ENCODE measurements at regions not wholly inside any gene's neighbourhood (a gene's known extent, or its start where the extent isn't known, plus 50 kb on each side); places are given as distances from the start of the nearest gene placed in this dataset.

GRCh38 chr10:16116404-16117304 lies 256.3 kb upstream of the MINDY3 start:
- peak in 1 of 2 donors; percentile 13 for TF ChIP-seq CTCF (IDR thresholded peaks at IDR 0.05)
- no peaks in the 10 kb centered on the region for H3K36me3 ChIP-seq
- no peaks in the 10 kb centered on the region for H3K27me3 ChIP-seq
- ATAC-seq (no peak), DNase-seq (peak in 1 of 4 donors; percentile 2)
- H3K4me1 ChIP-seq: no peaks in the 10 kb centered on the region
- no peak overlapping the region for H3K27ac ChIP-seq
- H3K9me3 ChIP-seq: no peaks in the 10 kb centered on the region
- H3K4me3 ChIP-seq: no peak overlapping the region
- intact Hi-C loops (cut with DNase I): no loop called here

- H3K4me3 ChIP-seq: no peak overlapping the region
- TF ChIP-seq CTCF (IDR thresholded peaks at IDR 0.05): no peak
- no peaks in the 10 kb centered on the region for H3K27me3 ChIP-seq
- intact Hi-C loops (cut with DNase I): no loop called here
- H3K27ac ChIP-seq: no peak overlapping the region
- no peaks in the 10 kb centered on the region for H3K4me1 ChIP-seq
- no peaks in the 10 kb centered on the region for H3K36me3 ChIP-seq
- ATAC-seq (no peak), DNase-seq (no peak)
- H3K9me3 ChIP-seq: no peaks in the 10 kb centered on the region
Observed at GRCh38 chr10:16117305-16117695, 257.0 kb upstream of the MINDY3 start.

- Histone ChIP-seq H3K4me1 (no peaks in the 10 kb centered on the region), H3K4me3 (no peak overlapping the region), H3K27me3 (no peaks in the 10 kb centered on the region), H3K36me3 (no peaks in the 10 kb centered on the region), H3K9me3 (no peaks in the 10 kb centered on the region), H3K27ac (no peak overlapping the region)
- intact Hi-C loops (cut with DNase I): no loop called here
- ATAC-seq: no peak
- TF ChIP-seq CTCF (IDR thresholded peaks at IDR 0.05): no peak
- peak in 1 of 4 donors; percentile 1 for DNase-seq
Observed at GRCh38 chr10:16119445-16119844, 259.1 kb upstream of the MINDY3 start.

- intact Hi-C loops (cut with DNase I): no loop called here
- DNase-seq: no peak
- ATAC-seq: no peak
- no peaks in the 10 kb centered on the region for H3K36me3 ChIP-seq
- peaks cover 0 to 2% of the 10 kb centered on the region in 2 donors for H3K9me3 ChIP-seq
- no peak for TF ChIP-seq CTCF (IDR thresholded peaks at IDR 0.05)
- H3K4me3 ChIP-seq: no peak overlapping the region
- H3K4me1 ChIP-seq: no peaks in the 10 kb centered on the region
- no peak overlapping the region for H3K27ac ChIP-seq
- no peaks in the 10 kb centered on the region for H3K27me3 ChIP-seq
Observed at GRCh38 chr10:16120563-16120962, 260.3 kb upstream of the MINDY3 start.

GRCh38 chr10:16141499-16141898 lies 281.2 kb upstream of the MINDY3 start:
- H3K36me3 ChIP-seq: no peaks in the 10 kb centered on the region
- H3K4me1 ChIP-seq: no peaks in the 10 kb centered on the region
- no peaks in the 10 kb centered on the region for H3K27me3 ChIP-seq
- DNase-seq (no peak), ATAC-seq (no peak)
- no peak overlapping the region for H3K27ac ChIP-seq
- intact Hi-C loops (cut with DNase I): no loop called here
- no peak for TF ChIP-seq CTCF (IDR thresholded peaks at IDR 0.05)
- peaks cover 0 to 7% of the 10 kb centered on the region in 2 donors for H3K9me3 ChIP-seq
- no peak overlapping the region for H3K4me3 ChIP-seq
